GM12878 (cell line): ENCODE measurements at regions not wholly inside any gene's neighbourhood (a gene's known extent, or its start where the extent isn't known, plus 50 kb on each side); places are given as distances from the start of the nearest gene placed in this dataset.

ENCODE experiments used
- ATAC-seq: fragments of 200-7000 bp; cut with Tn5 transposase; 3 replicates; pipeline ENCODE4 v1.9.1; 2020; ENCODE audit warnings: mild to moderate bottlenecking, moderate library complexity
- BruUV-seq: library from RNA; stranded (reverse); fragments of 400-500 nt; replicated peaks from 2 replicates; lab custom pipeline; 2021; lab: Mats Ljungman, UMichigan
- CTCF ChIA-PET: fragments of 300-600 bp; sonication (Branson Sonifier 250); formaldehyde crosslinking; extraction: SDS; loops from one replicate; lab custom pipeline; 2021; ENCODE audit warnings: inconsistent platforms; lab: Yijun Ruan, JAX
- POLR2A ChIA-PET: fragments of 350-600 bp; formaldehyde crosslinking; extraction: SDS; loops from one replicate; lab custom pipeline; 2021; ENCODE audit warnings: inconsistent platforms; lab: Charles Lee
- RAD21 ChIA-PET: fragments of 300-600 bp; sonication (Branson Sonifier 250); formaldehyde crosslinking; loops from one replicate; lab custom pipeline; 2023; ENCODE audit warnings: antibody characterized with exemption; ENCODE audit not compliant: unreplicated experiment; lab: Charles Lee
- SMC1A ChIA-PET: fragments of 300-600 bp; sonication (Branson Sonifier 250); formaldehyde crosslinking; loops from one replicate; lab custom pipeline; 2023; ENCODE audit not compliant: unreplicated experiment, uncharacterized antibody; lab: Charles Lee
- DNase-seq: peaks from one replicate; pipeline ENCODE4 v3.0.0-alpha.2; 2011; ENCODE audit warnings: low read depth, low spot score
- FAIRE-seq: peaks from 3 replicates; lab custom pipeline; 2011; peaks lifted over from hg19 to GRCh38; lab: Jason Lieb, UNC
- H2AFZ ChIP-seq: 2 replicates; pipeline ENCODE4 v1.6.0; 2011; ENCODE audit warnings: low read depth, low read length, control low read depth; ENCODE audit not compliant: control insufficient read depth
- H3K27ac ChIP-seq: 2 replicates; pipeline ENCODE4 v1.5.1; 2011; ENCODE audit warnings: control low read depth; ENCODE audit not compliant: control insufficient read depth, insufficient read depth
- H3K27me3 ChIP-seq, 2 experiments: replicated peaks in 1 of 2; 2 replicates each; pipeline versions ENCODE4 v1.6.0 to v1.6.1; 2011; ENCODE audit warnings: low read length in 1 of 2; ENCODE audit not compliant: control insufficient read depth in 2 of 2, insufficient read depth in 2 of 2
- H3K36me3 ChIP-seq, 2 experiments: 2 replicates each; pipeline ENCODE4 v1.5.1; 2011; ENCODE audit warnings: low read length in 1 of 2; ENCODE audit not compliant: control insufficient read depth in 2 of 2, insufficient read depth in 2 of 2
- H3K4me1 ChIP-seq: 2 replicates; pipeline ENCODE4 v1.6.1; 2011; ENCODE audit warnings: mild to moderate bottlenecking, low read length, moderate library complexity, mixed read lengths; ENCODE audit not compliant: control insufficient read depth, insufficient read depth
- H3K4me2 ChIP-seq: 2 replicates; pipeline ENCODE4 v1.6.0; 2011; ENCODE audit warnings: control low read depth; ENCODE audit not compliant: control insufficient read depth, insufficient read depth
- H3K4me3 ChIP-seq: fragments of 200-600 bp; sonication (generic); 2 replicates; pipeline ENCODE4 v1.5.1; 2016
- H3K79me2 ChIP-seq: 2 replicates; pipeline ENCODE4 v1.6.0; 2011; ENCODE audit warnings: low read length; ENCODE audit not compliant: control insufficient read depth, insufficient read depth
- H3K9ac ChIP-seq: 2 replicates; pipeline ENCODE4 v1.8.0; 2011; ENCODE audit warnings: low read length, control low read depth, mixed read lengths; ENCODE audit not compliant: control insufficient read depth, insufficient read depth
- H3K9me3 ChIP-seq: replicated peaks from 3 replicates; pipeline ENCODE4 v1.5.1; 2011; ENCODE audit warnings: mild to moderate bottlenecking, low read length; ENCODE audit not compliant: control insufficient read depth, insufficient read depth
- H4K20me1 ChIP-seq: 2 replicates; pipeline ENCODE4 v1.6.0; 2011; ENCODE audit not compliant: control insufficient read depth, insufficient read depth
- CBX5 ChIP-seq: sonication (generic); IDR thresholded peaks from 2 replicates; pipeline ENCODE4 v1.6.1; 2016; ENCODE audit warnings: low read depth, moderate library complexity, mild to moderate bottlenecking, inconsistent platforms
- ESRRA ChIP-seq: IDR thresholded peaks from 2 replicates; pipeline ENCODE4 v1.6.1; 2012; ENCODE audit warnings: mild to moderate bottlenecking, low read length, improper control_type of control experiment
- PAX8 ChIP-seq: fragments of 450-650 bp; IDR thresholded peaks from 2 replicates; pipeline ENCODE4 v1.6.1; 2017; ENCODE audit warnings: mild to moderate bottlenecking, moderate library complexity
- REST ChIP-seq: IDR thresholded peaks from 2 replicates; pipeline ENCODE4 v1.6.1; 2012; ENCODE audit warnings: mild to moderate bottlenecking, low read depth, low read length
- RFX5 ChIP-seq: IDR thresholded peaks from 2 replicates; pipeline ENCODE4 v1.6.1; 2011; ENCODE audit warnings: low read depth, low read length, improper control_type of control experiment
- SIX5 ChIP-seq: IDR thresholded peaks from 2 replicates; pipeline ENCODE4 v1.6.1; 2011; ENCODE audit warnings: mild to moderate bottlenecking, low read depth, low read length, moderate library complexity; ENCODE audit not compliant: severe bottlenecking
- STAT3 ChIP-seq: IDR thresholded peaks from 2 replicates; pipeline ENCODE4 v1.6.1; 2011; ENCODE audit warnings: low read depth, low read length, improper control_type of control experiment
- SUZ12 ChIP-seq: fragments of 200-600 bp; sonication (generic); IDR thresholded peaks from one replicate; pipeline ENCODE4 v1.6.1; 2018; ENCODE audit warnings: antibody characterized with exemption, mild to moderate bottlenecking; ENCODE audit not compliant: unreplicated experiment
- USF1 ChIP-seq: IDR thresholded peaks from 2 replicates; pipeline ENCODE4 v1.6.1; 2011; ENCODE audit warnings: borderline replicate concordance, low read depth, mild to moderate bottlenecking, moderate library complexity, mixed read lengths, low read length; ENCODE audit not compliant: insufficient read depth; ENCODE audit errors: extremely low read length
- ZBTB33 ChIP-seq: fragments of 450-650 bp; IDR thresholded peaks from 2 replicates; pipeline ENCODE4 v1.6.1; 2017; ENCODE audit warnings: mild to moderate bottlenecking
- ZNF592 ChIP-seq: fragments of 450-650 bp; IDR thresholded peaks from 2 replicates; pipeline ENCODE4 v1.6.1; 2017; ENCODE audit warnings: mild to moderate bottlenecking, moderate library complexity
- WGBS: methylation state at CpG from one replicate; pipeline ENCODE4 v1.1.6; 2016; ENCODE audit warnings: low lambda C conversion rate; ENCODE audit not compliant: insufficient replicate concordance, insufficient coverage; ENCODE audit errors: missing lambda C conversion rate; 5-methylcytosine and 5-hydroxymethylcytosine counted together
- in situ Hi-C: fragments of 300-500 bp; cut with MboI; formaldehyde crosslinking; loops from 9 replicates; pipeline ENCODE4 v1.14.3; 2018; ENCODE audit warnings: mixed read lengths
- intact Hi-C: fragments of 100-400 bp; cut with micrococcal nuclease; formaldehyde crosslinking; loops from one replicate; pipeline ENCODE4 v1.14.2; 2022; ENCODE audit not compliant: unreplicated experiment

GRCh38 chr5:18380729-18381362, 746.6 kb downstream of the TAF11L14 start:
- Histone ChIP-seq H3K9me3 (no peaks in the 10 kb centered on the region), H3K4me1 (no peaks in the 10 kb centered on the region), H3K4me2 (no peak overlapping the region), H3K9ac (no peak overlapping the region), H4K20me1 (no peaks in the 10 kb centered on the region), H3K79me2 (no peaks in the 10 kb centered on the region), H2AFZ (no peak overlapping the region), H3K27ac (no peak overlapping the region), H3K36me3 (no peaks in the 10 kb centered on the region), H3K4me3 (no peak overlapping the region), H3K27me3 (no peaks in the 10 kb centered on the region)
- POLR2A ChIA-PET, result no interaction called here
- BruUV-seq, result no TSS peak
- FAIRE-seq (no peak), DNase-seq (no peak), ATAC-seq (no peak)
- CTCF ChIA-PET, result interaction anchor here (0.9 to 1.7 kb wide), 2 partner anchors 13 to 75 kb away, joined by 3 to 5 read pairs; no protein-coding TSS in a partner anchor
- WGBS, result 0% methylated on average over 2 of the region's 2 CpGs
- SMC1A ChIA-PET, result no interaction called here
- RAD21 ChIA-PET, result no interaction called here
- intact Hi-C loops, result no loop called here
- in situ Hi-C loops, result no loop called here
- no peak for TF ChIP-seq USF1
- no peak for TF ChIP-seq ZNF592
- no peak for TF ChIP-seq SIX5
- no peak for TF ChIP-seq PAX8
- TF ChIP-seq STAT3, result no peak
- no peak for TF ChIP-seq ESRRA
- no peak for TF ChIP-seq RFX5
- TF ChIP-seq REST, result no peak
- TF ChIP-seq CBX5, result no peak
- TF ChIP-seq ZBTB33, result no peak
- TF ChIP-seq SUZ12, result no peak
